ENCODE measurements at regions not wholly inside any gene's neighbourhood (a gene's known extent, or its start where the extent isn't known, plus 50 kb on each side); places are given as distances from the start of the nearest gene placed in this dataset.

DNA sequence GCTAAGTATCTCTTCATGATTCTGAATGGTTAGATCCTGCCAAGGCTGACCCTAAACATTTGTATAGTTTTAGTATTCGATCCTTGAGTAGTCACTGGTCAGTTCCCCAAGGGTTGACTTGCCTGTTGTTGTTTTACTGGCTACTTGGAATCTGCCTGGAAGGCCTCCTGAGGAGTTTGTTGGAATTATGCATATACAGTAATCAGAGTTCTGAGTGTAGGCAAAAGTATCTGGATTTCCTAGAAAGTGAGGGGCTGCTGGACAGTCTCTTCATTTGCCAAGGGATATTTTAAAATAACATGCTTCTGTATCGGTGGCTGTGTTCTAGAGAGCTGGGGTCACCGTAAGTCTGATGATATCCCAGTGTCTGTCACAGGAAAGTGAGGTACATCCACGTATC is 333.2 kb upstream of the C2CD4B start:
- TF ChIP-seq, protein P1, sequence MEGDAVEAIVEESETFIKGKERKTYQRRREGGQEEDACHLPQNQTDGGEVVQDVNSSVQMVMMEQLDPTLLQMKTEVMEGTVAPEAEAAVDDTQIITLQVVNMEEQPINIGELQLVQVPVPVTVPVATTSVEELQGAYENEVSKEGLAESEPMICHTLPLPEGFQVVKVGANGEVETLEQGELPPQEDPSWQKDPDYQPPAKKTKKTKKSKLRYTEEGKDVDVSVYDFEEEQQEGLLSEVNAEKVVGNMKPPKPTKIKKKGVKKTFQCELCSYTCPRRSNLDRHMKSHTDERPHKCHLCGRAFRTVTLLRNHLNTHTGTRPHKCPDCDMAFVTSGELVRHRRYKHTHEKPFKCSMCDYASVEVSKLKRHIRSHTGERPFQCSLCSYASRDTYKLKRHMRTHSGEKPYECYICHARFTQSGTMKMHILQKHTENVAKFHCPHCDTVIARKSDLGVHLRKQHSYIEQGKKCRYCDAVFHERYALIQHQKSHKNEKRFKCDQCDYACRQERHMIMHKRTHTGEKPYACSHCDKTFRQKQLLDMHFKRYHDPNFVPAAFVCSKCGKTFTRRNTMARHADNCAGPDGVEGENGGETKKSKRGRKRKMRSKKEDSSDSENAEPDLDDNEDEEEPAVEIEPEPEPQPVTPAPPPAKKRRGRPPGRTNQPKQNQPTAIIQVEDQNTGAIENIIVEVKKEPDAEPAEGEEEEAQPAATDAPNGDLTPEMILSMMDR (IDR thresholded peaks at IDR 0.05 in 8 of 11, conservative IDR thresholded peaks at IDR 0.05 in 3 of 11) = no peak
- TF ChIP-seq POLR2A (IDR thresholded peaks at IDR 0.05) (no peak), POLR2AphosphoS5 (IDR thresholded peaks at IDR 0.05) (no peak)
